Neuronal stem cell (in vitro differentiated cells): ENCODE measurements at regions not wholly inside any gene's neighbourhood (a gene's known extent, or its start where the extent isn't known, plus 50 kb on each side); places are given as distances from the start of the nearest gene placed in this dataset.

Source experiments
- DNase-seq: peaks from one replicate; pipeline ENCODE4 v3.0.0-alpha.2; 2013; ENCODE audit warnings: low spot score
- H2AFZ ChIP-seq: one replicate; pipeline ENCODE4 v1.6.1; 2013; ENCODE audit warnings: mild to moderate bottlenecking, low read length, inconsistent platforms
- H2AK5ac ChIP-seq: 2 replicates; pipeline ENCODE4 v1.6.1; 2013; ENCODE audit warnings: low read depth, mild to moderate bottlenecking, inconsistent platforms, low read length, moderate library complexity, mixed read lengths
- H2BK120ac ChIP-seq: 2 replicates; pipeline ENCODE4 v1.6.1; 2013; ENCODE audit warnings: low read depth, mild to moderate bottlenecking, inconsistent platforms, low read length, moderate library complexity, mixed read lengths
- H2BK12ac ChIP-seq: one replicate; pipeline ENCODE4 v1.6.1; 2013; ENCODE audit warnings: low read length, inconsistent platforms
- H2BK15ac ChIP-seq: 2 replicates; pipeline ENCODE4 v1.6.1; 2013; ENCODE audit warnings: mild to moderate bottlenecking, low read length, inconsistent platforms, mixed read lengths
- H2BK5ac ChIP-seq: one replicate; pipeline ENCODE4 v1.6.1; 2013; ENCODE audit warnings: inconsistent platforms, mild to moderate bottlenecking, low read length, moderate library complexity
- H3K14ac ChIP-seq: one replicate; pipeline ENCODE4 v1.6.1; 2013; ENCODE audit warnings: low read length, inconsistent platforms
- H3K18ac ChIP-seq: 2 replicates; pipeline ENCODE4 v1.6.1; 2013; ENCODE audit warnings: low read length, inconsistent platforms
- H3K23ac ChIP-seq: 2 replicates; pipeline ENCODE4 v1.6.1; 2013; ENCODE audit warnings: low read depth, mild to moderate bottlenecking, mixed read lengths, low read length, inconsistent platforms; ENCODE audit not compliant: poor library complexity
- H3K27ac ChIP-seq: replicated peaks from 3 replicates; pipeline ENCODE4 v1.5.1; 2013; ENCODE audit warnings: low read length, inconsistent platforms
- H3K27me3 ChIP-seq, 3 experiments: 2 replicates each; pipeline ENCODE4 v1.6.1; 2013; ENCODE audit warnings: low read length in 3 of 3, mild to moderate bottlenecking in 2 of 3, inconsistent platforms in 1 of 3, low read depth in 1 of 3, mixed read lengths in 1 of 3, moderate library complexity in 1 of 3; ENCODE audit not compliant: control insufficient read depth in 3 of 3, insufficient read depth in 3 of 3
- H3K36me3 ChIP-seq, 2 donors: replicated peaks in 1 of 2; 2 replicates each; pipeline ENCODE4 v1.6.1; 2013; ENCODE audit warnings: low read length in 2 of 2; ENCODE audit not compliant: control insufficient read depth in 2 of 2, insufficient read depth in 2 of 2
- H3K4ac ChIP-seq: 2 replicates; pipeline ENCODE4 v1.6.1; 2013; ENCODE audit warnings: inconsistent platforms, mild to moderate bottlenecking, low read length, moderate library complexity
- H3K4me1 ChIP-seq, 2 donors: 1 replicate in 1 of 2; 2 replicates in 1 of 2; pipeline ENCODE4 v1.6.1; 2013; ENCODE audit warnings: low read length in 2 of 2, low read depth in 1 of 2; ENCODE audit not compliant: control insufficient read depth in 2 of 2, insufficient read depth in 1 of 2
- H3K4me2 ChIP-seq: one replicate; pipeline ENCODE4 v1.6.1; 2013; ENCODE audit warnings: mild to moderate bottlenecking, low read length, inconsistent platforms; ENCODE audit not compliant: insufficient read depth, poor library complexity, severe bottlenecking
- H3K4me3 ChIP-seq, 2 donors: 2 replicates each; pipeline ENCODE4 v1.5.1; 2013; ENCODE audit warnings: low read length in 2 of 2, mild to moderate bottlenecking in 2 of 2, inconsistent platforms in 1 of 2, moderate library complexity in 1 of 2
- H3K79me1 ChIP-seq: one replicate; pipeline ENCODE4 v1.6.1; 2013; ENCODE audit warnings: low read depth, mild to moderate bottlenecking, inconsistent platforms, low read length, moderate library complexity
- H3K9ac ChIP-seq: one replicate; pipeline ENCODE4 v1.6.1; 2013; ENCODE audit warnings: mild to moderate bottlenecking, low read depth, low read length, inconsistent platforms; ENCODE audit not compliant: poor library complexity
- H3K9me3 ChIP-seq, 2 donors: replicated peaks in 1 of 2; 2 replicates each; pipeline versions ENCODE3 to v1.6.1; 2013; ENCODE audit warnings: low read length in 2 of 2, mild to moderate bottlenecking in 2 of 2, inconsistent platforms in 1 of 2, low read depth in 1 of 2, mixed read lengths in 1 of 2, moderate library complexity in 1 of 2; ENCODE audit not compliant: control insufficient read depth in 2 of 2, insufficient read depth in 1 of 2
- H4K8ac ChIP-seq: one replicate; pipeline ENCODE4 v1.6.1; 2013; ENCODE audit warnings: low read depth, mild to moderate bottlenecking, inconsistent platforms, low read length, moderate library complexity
- H4K91ac ChIP-seq: one replicate; pipeline ENCODE4 v1.6.1; 2013; ENCODE audit warnings: low read length, low read depth, mild to moderate bottlenecking, inconsistent platforms; ENCODE audit not compliant: poor library complexity
- WGBS, 2 donors: extraction: QIAGEN DNeasy Blood & Tissue Kit; methylation state at CpG; one replicate each; pipeline ENCODE4 v1.1.7; 2013; ENCODE audit warnings: missing lambda C conversion rate in 2 of 2, mixed read lengths in 1 of 2; ENCODE audit not compliant: insufficient read length in 2 of 2, insufficient replicate concordance in 1 of 2; ENCODE audit errors: extremely low coverage in 2 of 2; 5-methylcytosine and 5-hydroxymethylcytosine counted together

GRCh38 chr5:40391642-40392041 is 288.1 kb upstream of the PTGER4 start:
- H3K27ac ChIP-seq, result no peak overlapping the region
- no peak overlapping the region for H2AK5ac ChIP-seq
- no peak overlapping the region for H4K91ac ChIP-seq
- no peaks in the 10 kb centered on the region for H3K9me3 ChIP-seq
- H3K14ac ChIP-seq, result no peak overlapping the region
- no peak overlapping the region for H3K4me2 ChIP-seq
- no peak overlapping the region for H3K18ac ChIP-seq
- H3K36me3 ChIP-seq, result no peaks in the 10 kb centered on the region
- H3K4me1 ChIP-seq, result no peaks in the 10 kb centered on the region
- H2BK15ac ChIP-seq, result no peak overlapping the region
- no peak overlapping the region for H2BK5ac ChIP-seq
- H2BK12ac ChIP-seq, result no peak overlapping the region
- no peak overlapping the region for H3K23ac ChIP-seq
- no peak overlapping the region for H2AFZ ChIP-seq
- H3K4ac ChIP-seq, result no peak overlapping the region
- H3K79me1 ChIP-seq, result no peaks in the 10 kb centered on the region
- no peaks in the 10 kb centered on the region for H3K27me3 ChIP-seq
- H2BK120ac ChIP-seq, result no peak overlapping the region
- no peak overlapping the region for H4K8ac ChIP-seq
- DNase-seq, result no peak
- no peak overlapping the region for H3K9ac ChIP-seq
- no peak overlapping the region for H3K4me3 ChIP-seq

GRCh38 chr5:40390281-40391149 is 289.2 kb upstream of the PTGER4 start:
- Histone ChIP-seq H3K36me3 (no peaks in the 10 kb centered on the region), H2BK15ac (no peak overlapping the region), H4K8ac (no peak overlapping the region), H3K27ac (no peak overlapping the region), H3K4me3 (no peak overlapping the region), H2AK5ac (no peak overlapping the region), H4K91ac (no peak overlapping the region), H3K4ac (no peak overlapping the region), H2BK5ac (no peak overlapping the region), H3K23ac (no peak overlapping the region), H3K9me3 (no peaks in the 10 kb centered on the region), H2BK12ac (no peak overlapping the region), H3K9ac (no peak overlapping the region), H3K27me3 (no peaks in the 10 kb centered on the region), H3K4me1 (peaks cover 0 to 2% of the 10 kb centered on the region in 2 donors), H3K18ac (no peak overlapping the region), H2BK120ac (no peak overlapping the region), H3K14ac (no peak overlapping the region), H3K79me1 (no peaks in the 10 kb centered on the region), H2AFZ (no peak overlapping the region), H3K4me2 (no peak overlapping the region)
- no CpG with 5 or more reads among the region's 6 CpGs for WGBS, 2 donors
- DNase-seq, result no peak

GRCh38 chr5:40389591-40389990 is 290.1 kb upstream of the PTGER4 start:
- Histone ChIP-seq H3K4me3 (no peak overlapping the region), H3K4me2 (no peak overlapping the region), H3K4me1 (peaks cover 0 to 5% of the 10 kb centered on the region in 2 donors), H3K36me3 (no peaks in the 10 kb centered on the region), H2BK5ac (no peak overlapping the region), H3K27me3 (no peaks in the 10 kb centered on the region), H3K9ac (no peak overlapping the region), H2BK120ac (no peak overlapping the region), H3K4ac (no peak overlapping the region), H2AFZ (no peak overlapping the region), H4K91ac (no peak overlapping the region), H3K79me1 (no peaks in the 10 kb centered on the region), H2BK15ac (no peak overlapping the region), H2BK12ac (no peak overlapping the region), H4K8ac (no peak overlapping the region), H3K14ac (no peak overlapping the region), H3K23ac (no peak overlapping the region), H2AK5ac (no peak overlapping the region), H3K18ac (no peak overlapping the region), H3K9me3 (no peaks in the 10 kb centered on the region), H3K27ac (no peak overlapping the region)
- no CpG with 5 or more reads among the region's 4 CpGs for WGBS, 2 donors
- DNase-seq, result no peak

- Histone ChIP-seq H3K27ac (no peak overlapping the region), H2BK120ac (no peak overlapping the region), H3K4me3 (no peak overlapping the region), H3K4ac (no peak overlapping the region), H2AFZ (no peak overlapping the region), H3K23ac (no peak overlapping the region), H3K4me1 (peaks cover 0 to 8% of the 10 kb centered on the region in 2 donors), H2BK5ac (no peak overlapping the region), H3K79me1 (no peaks in the 10 kb centered on the region), H2BK15ac (no peak overlapping the region), H2AK5ac (no peak overlapping the region), H4K8ac (no peak overlapping the region), H3K36me3 (no peaks in the 10 kb centered on the region), H3K9ac (no peak overlapping the region), H3K18ac (no peak overlapping the region), H3K27me3 (no peaks in the 10 kb centered on the region), H3K14ac (no peak overlapping the region), H2BK12ac (no peak overlapping the region), H4K91ac (no peak overlapping the region), H3K9me3 (no peaks in the 10 kb centered on the region), H3K4me2 (no peak overlapping the region)
- DNase-seq, result no peak
- no CpG with 5 or more reads among the region's 3 CpGs for whole genome bisulfite sequencing, 2 donors
Measured at GRCh38 chr5:40386289-40386688, 293.4 kb upstream of the PTGER4 start.
